Stomach (tissue), 8 donors: ENCODE measurements at regions not wholly inside any gene's neighbourhood (a gene's known extent, or its start where the extent isn't known, plus 50 kb on each side); places are given as distances from the start of the nearest gene placed in this dataset.

Source experiments
- DNase-seq, 2 donors: peaks; one replicate each; pipeline versions ENCODE4 v3.0.0 to v3.0.0-alpha.2; 2013 to 2019
- H3K27ac ChIP-seq, 5 donors: fragments of 200-600 bp in 4 of 5; sonication (generic) in 4 of 5; one replicate each; pipeline ENCODE4 v1.5.1; 2013 to 2019; ENCODE audit warnings: mild to moderate bottlenecking in 1 of 5, moderate library complexity in 1 of 5
- H3K27me3 ChIP-seq, 3 donors: fragments of 200-600 bp; sonication (generic); one replicate each; pipeline ENCODE4 v1.5.1; 2017 to 2019; ENCODE audit warnings: mixed run types in 1 of 3
- H3K36me3 ChIP-seq, 4 donors: fragments of 200-600 bp; sonication (generic); 1 replicate in 3 of 4; 2 replicates in 1 of 4; pipeline ENCODE4 v1.5.1; 2016 to 2019
- H3K4me1 ChIP-seq, 4 donors: fragments of 200-600 bp; sonication (generic); one replicate each; pipeline ENCODE4 v1.5.1; 2016 to 2019
- H3K4me3 ChIP-seq, 4 donors: fragments of 200-600 bp; sonication (generic) in 3 of 4; one replicate each; pipeline ENCODE4 v1.5.1; 2016 to 2019; ENCODE audit warnings: mild to moderate bottlenecking in 1 of 4
- H3K9me3 ChIP-seq, 4 donors: fragments of 200-600 bp; sonication (generic); one replicate each; pipeline ENCODE4 v1.5.1; 2016 to 2019
- EP300 ChIP-seq: sonication (generic); formaldehyde crosslinking; IDR thresholded peaks from one replicate; pipeline ENCODE4 v1.6.1; 2017; ENCODE audit warnings: antibody characterized with exemption
- POLR2A ChIP-seq, 4 donors: fragments of 450-650 bp; IDR thresholded peaks; one replicate each; pipeline ENCODE4 v1.6.1; 2016; ENCODE audit warnings: antibody characterized with exemption in 4 of 4, control low read depth in 2 of 4, mild to moderate bottlenecking in 1 of 4, moderate library complexity in 1 of 4
- POLR2AphosphoS5 ChIP-seq, 3 donors: sonication (generic); formaldehyde crosslinking; IDR thresholded peaks; one replicate each; pipeline ENCODE4 v1.6.1; 2016; ENCODE audit warnings: antibody characterized with exemption in 3 of 3
- WGBS, 5 donors: extraction: QIAGEN DNeasy Blood & Tissue Kit in 3 of 5; methylation state at CpG; one replicate each; pipeline versions ENCODE4 v1.1.5 to v1.1.7; 2013 to 2018; 5-methylcytosine and 5-hydroxymethylcytosine counted together
- intact Hi-C: fragments of 100-400 bp; cut with DNase I; formaldehyde crosslinking; loops from one replicate; pipeline ENCODE4 v1.15.1; 2023; ENCODE audit warnings: low total_unique reads
- small RNA-seq, 4 donors: library from RNA; depleted of rRNA; stranded (forward); fragments of <200 nt; gene quantifications; one replicate each; pipeline ENCODE3, GENCODE V24; 2016
- TF ChIP-seq, protein P1 (sequence below), 7 experiments: fragments of 450-650 bp in 4 of 7; fragments of 200-600 bp in 3 of 7; sonication (generic) in 3 of 7; IDR thresholded peaks; one replicate each; pipeline ENCODE4 v1.5.1; 2016 to 2019; ENCODE audit warnings: antibody characterized with exemption in 7 of 7, control low read depth in 2 of 7, mild to moderate bottlenecking in 1 of 7
- donor health status: healthy with polysubstance abuse.
- donor health status: Bipolar disorder and iron deficiency.
- donor health status: healthy.

DNA sequence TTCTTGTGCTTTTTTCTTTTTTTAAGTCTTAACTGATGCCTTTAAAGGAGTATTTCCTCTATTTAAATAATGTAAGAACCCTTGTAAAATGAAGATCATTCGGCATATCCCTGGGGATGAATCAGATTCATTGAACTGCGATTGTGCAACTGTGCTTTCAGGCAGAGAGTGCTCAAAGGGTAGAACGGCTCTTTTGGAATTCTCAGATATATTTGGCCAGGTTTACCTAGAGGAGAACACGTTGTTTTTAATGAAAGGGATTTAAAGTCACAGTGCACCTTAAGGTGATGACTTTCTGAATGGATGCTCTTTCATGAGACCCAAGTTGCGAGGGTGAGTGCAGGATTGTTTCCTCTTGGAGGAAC is 51.6 kb upstream of the ELOVL6 start:
- TF ChIP-seq POLR2AphosphoS5 (IDR thresholded peaks at IDR 0.05) (no peak), POLR2A (IDR thresholded peaks at IDR 0.05) (no peak), EP300 (no peak)
- TF ChIP-seq, protein P1, sequence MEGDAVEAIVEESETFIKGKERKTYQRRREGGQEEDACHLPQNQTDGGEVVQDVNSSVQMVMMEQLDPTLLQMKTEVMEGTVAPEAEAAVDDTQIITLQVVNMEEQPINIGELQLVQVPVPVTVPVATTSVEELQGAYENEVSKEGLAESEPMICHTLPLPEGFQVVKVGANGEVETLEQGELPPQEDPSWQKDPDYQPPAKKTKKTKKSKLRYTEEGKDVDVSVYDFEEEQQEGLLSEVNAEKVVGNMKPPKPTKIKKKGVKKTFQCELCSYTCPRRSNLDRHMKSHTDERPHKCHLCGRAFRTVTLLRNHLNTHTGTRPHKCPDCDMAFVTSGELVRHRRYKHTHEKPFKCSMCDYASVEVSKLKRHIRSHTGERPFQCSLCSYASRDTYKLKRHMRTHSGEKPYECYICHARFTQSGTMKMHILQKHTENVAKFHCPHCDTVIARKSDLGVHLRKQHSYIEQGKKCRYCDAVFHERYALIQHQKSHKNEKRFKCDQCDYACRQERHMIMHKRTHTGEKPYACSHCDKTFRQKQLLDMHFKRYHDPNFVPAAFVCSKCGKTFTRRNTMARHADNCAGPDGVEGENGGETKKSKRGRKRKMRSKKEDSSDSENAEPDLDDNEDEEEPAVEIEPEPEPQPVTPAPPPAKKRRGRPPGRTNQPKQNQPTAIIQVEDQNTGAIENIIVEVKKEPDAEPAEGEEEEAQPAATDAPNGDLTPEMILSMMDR (IDR thresholded peaks at IDR 0.05): no peak
- Histone ChIP-seq H3K27me3 (peaks cover 0 to 3% (median 0%) of the 10 kb centered on the region in 3 donors), H3K9me3 (no peaks in the 10 kb centered on the region), H3K36me3 (no peaks in the 10 kb centered on the region), H3K27ac (no peak overlapping the region), H3K4me1 (no peaks in the 10 kb centered on the region), H3K4me3 (no peak overlapping the region)
- no peak for DNase-seq
- WGBS, 5 donors: 66 to 71% (median 68%) methylated on average over 5 of the region's 5 CpGs
- intact Hi-C loops: no loop called here

DNA sequence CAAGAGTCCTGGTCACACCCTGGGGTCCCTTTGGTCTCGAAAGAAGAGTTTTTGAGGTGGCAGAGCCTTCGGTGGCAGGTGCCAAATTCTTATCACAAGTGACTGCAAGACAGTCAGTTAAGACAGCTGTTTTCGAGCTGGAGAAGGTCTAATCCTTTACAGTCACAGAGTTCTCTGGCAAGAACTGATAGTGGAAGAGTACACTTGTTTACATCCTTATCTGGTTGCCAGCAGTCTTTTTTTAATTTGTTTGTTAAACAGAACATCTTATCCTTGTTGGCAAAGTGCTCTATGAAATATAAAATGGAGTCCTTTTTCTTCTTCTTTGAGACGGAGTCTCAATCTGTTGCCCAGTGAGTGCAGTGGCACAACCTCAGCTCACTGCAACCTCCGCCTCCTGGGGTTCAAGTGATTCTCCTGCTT is 50.4 kb upstream of the ELOVL6 start:
- peak in 1 of 2 donors; percentile 4 for DNase-seq
- H3K36me3 ChIP-seq: no peaks in the 10 kb centered on the region
- no peaks in the 10 kb centered on the region for H3K4me1 ChIP-seq
- H3K9me3 ChIP-seq: no peaks in the 10 kb centered on the region
- H3K27ac ChIP-seq: no peak overlapping the region
- intact Hi-C loops: no loop called here
- H3K4me3 ChIP-seq: no peak overlapping the region
- peaks cover 0 to 3% (median 0%) of the 10 kb centered on the region in 3 donors for H3K27me3 ChIP-seq
- WGBS, 5 donors: 54 to 70% (median 60%) methylated on average over 5 of the region's 5 CpGs
- TF ChIP-seq, protein P1 (IDR thresholded peaks at IDR 0.05): no peak
- no peak for TF ChIP-seq POLR2A (IDR thresholded peaks at IDR 0.05)
- TF ChIP-seq EP300: no peak
- no peak for TF ChIP-seq POLR2AphosphoS5 (IDR thresholded peaks at IDR 0.05)

Small RNA genes in the stretch of these regions (small RNA-seq; reads per million reads assigned to genes)
- gene AC108145.1 (0 reads per million in 4 donors), gene HSBP1P2 (0 reads per million in 4 donors), gene RNU6-205P (0 reads per million in 4 donors)
